GM18511 (cell line): ENCODE measurements at regions not wholly inside any gene's neighbourhood (a gene's known extent, or its start where the extent isn't known, plus 50 kb on each side); places are given as distances from the start of the nearest gene placed in this dataset.

ENCODE experiments used
- ATAC-seq: cut with Tn5 transposase; IDR thresholded peaks from one replicate; pipeline ENCODE4 v1.9.1; 2021; ENCODE audit warnings: mild to moderate bottlenecking, moderate library complexity; ENCODE audit not compliant: unreplicated experiment

- peak; percentile 63 for ATAC-seq
Measured at GRCh38 chr2:180385601-180386201, 378.6 kb upstream of the CWC22 start.

- no peak for ATAC-seq
Measured at GRCh38 chr2:180376066-180376465, 369.0 kb upstream of the CWC22 start.

GRCh38 chr2:180374502-180375281, 367.6 kb upstream of the CWC22 start:
- peak; percentile 49 for ATAC-seq

DNA sequence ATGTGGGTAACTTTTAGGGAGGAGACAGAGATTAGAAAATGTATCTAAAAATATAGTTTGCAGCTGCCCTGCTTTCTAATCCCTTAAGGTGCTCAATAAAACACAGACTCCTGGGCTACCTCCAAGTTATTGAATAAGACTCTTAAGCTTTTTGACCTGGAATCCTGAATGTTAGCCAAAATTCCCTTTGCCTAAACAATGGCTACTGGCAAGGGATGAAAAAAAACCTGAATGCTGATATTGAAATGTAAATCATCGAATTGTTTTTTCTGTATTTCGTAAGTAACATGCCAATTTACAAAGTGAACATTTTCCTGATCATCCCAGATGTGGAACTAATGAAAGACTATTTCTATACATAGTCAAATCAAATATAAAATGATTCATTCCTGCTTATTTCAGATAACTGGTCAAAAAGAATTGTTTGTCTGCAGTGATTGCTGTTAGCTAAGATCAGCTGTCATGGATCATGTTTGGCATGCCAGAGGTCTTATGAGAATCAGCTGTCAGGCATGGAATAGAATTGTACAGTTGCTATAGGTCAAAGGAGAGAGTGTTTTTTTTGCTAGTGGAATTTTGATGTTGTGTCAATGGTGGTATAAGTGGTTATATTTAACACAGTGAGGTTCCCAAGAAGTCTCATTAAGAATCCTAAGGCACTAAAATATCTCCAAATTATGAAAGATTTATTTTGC, 363.6 kb upstream of the CWC22 start:
- ATAC-seq = no peak

- ATAC-seq = no peak
Measured at GRCh38 chr2:180368881-180369280, 361.8 kb upstream of the CWC22 start.

GRCh38 chr2:180367815-180368214, 360.7 kb upstream of the CWC22 start:
- no peak for ATAC-seq

DNA sequence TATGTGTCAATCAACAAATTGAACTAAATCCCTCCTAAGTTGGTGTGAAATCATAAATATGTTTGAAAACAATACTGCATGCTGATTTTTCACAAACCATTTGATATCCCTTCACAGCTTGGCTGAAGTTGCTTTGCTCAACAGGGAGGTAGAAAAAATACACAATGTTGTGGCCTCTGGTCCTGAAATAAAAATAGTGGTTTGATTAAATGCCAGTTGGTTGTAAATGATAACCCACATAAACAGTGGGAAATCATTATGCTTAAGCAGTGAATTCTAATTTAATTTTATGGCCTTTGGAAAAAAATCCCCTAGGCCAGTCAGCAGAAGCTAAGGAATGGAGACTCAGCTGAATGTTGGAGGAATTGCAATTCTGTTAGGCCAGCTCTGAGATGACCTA, 359.4 kb upstream of the CWC22 start:
- ATAC-seq = no peak

- no peak for ATAC-seq
Measured at GRCh38 chr2:180364719-180365118, 357.6 kb upstream of the CWC22 start.

DNA sequence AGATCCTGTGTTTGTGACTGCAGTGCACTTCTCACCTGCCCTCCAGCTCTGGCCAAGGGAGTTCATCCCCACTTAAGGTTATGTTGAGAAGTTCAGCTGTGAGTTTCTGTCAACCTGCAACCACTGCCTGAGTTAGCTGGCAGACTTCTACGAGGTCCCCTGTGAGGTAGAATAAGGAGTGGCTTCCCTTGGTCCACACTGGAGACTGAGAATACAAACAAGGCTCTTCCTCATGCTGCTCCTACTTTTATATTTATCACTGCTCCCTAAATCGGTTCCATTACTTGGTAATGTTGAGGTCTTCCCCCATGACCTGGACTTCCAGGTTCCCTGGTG, 353.2 kb upstream of the CWC22 start:
- ATAC-seq = peak; percentile 54

DNA sequence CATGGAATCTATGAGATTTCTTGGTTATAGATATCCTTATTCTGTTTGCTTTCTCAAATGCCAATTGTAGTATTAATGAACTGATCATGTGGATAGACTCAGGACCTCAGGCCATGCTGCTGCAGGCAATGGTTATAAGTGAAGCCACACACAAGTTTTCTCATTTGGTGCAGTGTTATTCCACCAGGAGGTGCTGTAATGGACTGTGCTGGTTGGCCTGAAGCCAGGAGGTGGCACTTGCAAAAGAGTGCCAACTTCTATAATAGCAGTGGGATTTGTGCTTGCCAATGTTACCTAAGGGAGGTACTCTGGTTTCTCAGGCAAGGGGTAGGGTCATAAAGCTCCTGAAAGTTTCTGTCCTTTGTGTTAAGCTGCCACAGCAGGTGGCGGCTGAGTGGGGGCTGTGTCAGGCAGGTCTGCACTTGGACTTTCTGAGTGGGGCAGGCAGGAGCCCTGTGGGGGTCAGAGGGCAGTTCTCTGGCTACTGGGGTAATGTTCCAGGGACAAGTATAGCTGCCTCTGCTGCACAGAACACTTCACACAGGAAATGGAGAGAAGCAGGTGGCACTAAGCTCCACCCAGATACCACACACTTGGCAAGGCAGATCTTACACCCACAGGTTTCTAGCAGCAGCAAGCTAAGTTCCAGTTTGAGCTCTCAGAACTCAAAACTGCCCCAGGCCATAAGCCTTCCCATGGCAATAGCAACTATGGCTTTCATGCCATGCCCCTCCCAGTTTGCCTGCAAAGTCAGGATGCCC, 352.6 kb upstream of the CWC22 start:
- peak; percentile 98 for ATAC-seq

- no peak for ATAC-seq
Measured at GRCh38 chr2:180358458-180358857, 351.4 kb upstream of the CWC22 start.

- ATAC-seq = no peak
Measured at GRCh38 chr2:180356676-180357075, 349.6 kb upstream of the CWC22 start.

- no peak for ATAC-seq
Measured at GRCh38 chr2:180352620-180353019, 345.5 kb upstream of the CWC22 start.

DNA sequence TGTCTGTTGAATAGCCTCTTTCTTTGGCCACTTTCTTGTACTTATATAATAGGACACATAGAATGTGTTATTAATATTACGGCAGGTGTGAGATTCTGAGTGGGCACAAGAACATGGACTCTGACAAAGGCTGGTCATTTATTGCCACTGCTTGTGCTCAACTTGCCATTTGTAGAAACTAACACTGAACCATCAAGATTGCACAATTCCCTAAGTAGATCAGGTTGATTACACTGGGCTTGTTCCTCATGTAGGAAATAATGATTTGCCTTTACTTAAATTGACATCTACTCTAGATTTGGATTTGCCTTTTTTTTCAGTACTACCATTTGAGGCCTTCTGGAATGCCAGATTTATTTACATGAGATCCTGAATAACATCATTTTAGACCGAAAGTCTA, 342.7 kb upstream of the CWC22 start:
- no peak for ATAC-seq

DNA sequence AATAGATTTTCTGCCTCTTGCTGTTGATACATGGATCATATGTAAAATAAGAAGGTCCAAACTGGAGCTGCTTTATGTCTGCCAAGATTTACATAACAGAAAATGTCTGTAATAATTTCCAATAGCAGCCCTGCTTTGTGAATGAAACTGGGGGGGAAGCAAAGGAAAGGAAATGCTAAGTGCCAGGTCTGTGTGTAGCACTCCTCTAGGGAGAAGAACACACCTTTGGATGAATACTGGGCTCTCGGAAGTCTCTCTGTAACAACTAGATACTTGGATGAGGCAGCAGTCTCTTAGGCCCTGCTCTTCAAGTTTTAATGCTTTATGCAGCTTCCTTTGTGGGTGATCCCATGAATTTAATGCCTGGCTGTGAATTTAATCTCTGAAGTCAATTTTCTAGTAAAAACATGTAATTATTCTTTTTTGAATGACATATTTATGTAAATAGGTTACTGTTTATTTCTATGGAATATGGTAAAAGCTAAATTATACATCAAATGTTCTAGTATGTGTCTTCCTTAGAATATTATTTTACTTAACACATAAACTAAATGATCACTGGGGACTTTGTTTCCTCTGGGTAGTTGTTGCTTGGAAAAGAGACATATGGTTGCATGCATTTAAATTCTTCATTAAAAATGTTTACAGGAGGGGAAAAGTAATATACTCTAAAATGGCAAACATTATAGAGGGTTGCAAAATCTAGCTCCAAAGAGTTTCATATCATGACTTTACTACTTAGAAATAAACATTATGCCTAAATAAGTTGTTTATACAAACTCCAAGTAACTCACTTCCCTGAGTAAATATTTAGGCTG, 336.6 kb upstream of the CWC22 start:
- no peak for ATAC-seq

GRCh38 chr2:180337136-180337535, 330.0 kb upstream of the CWC22 start:
- no peak for ATAC-seq

DNA sequence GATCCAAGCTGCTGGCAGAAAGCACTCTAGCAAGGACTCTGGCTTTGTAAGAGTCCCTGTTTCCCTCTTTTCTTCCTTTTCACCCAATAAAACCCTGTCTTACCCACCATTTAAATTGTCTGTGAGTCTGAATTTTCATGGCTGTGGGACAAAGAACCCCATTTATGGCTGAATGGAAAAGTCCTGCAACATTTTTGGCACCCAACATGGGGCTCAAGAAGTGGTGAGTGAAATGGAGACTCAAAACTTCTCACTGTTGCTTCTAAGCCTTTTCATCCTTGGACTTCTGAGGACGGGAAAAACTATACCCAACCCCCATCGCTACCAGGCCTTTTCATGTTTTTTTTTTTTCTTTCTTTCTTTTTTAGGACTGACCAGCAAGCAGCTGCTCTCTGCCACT, 329.5 kb upstream of the CWC22 start:
- no peak for ATAC-seq

- peak; percentile 100 for ATAC-seq
Measured at GRCh38 chr2:180334514-180334913, 327.4 kb upstream of the CWC22 start.

- ATAC-seq = no peak
Measured at GRCh38 chr2:180328795-180329422, 321.8 kb upstream of the CWC22 start.

DNA sequence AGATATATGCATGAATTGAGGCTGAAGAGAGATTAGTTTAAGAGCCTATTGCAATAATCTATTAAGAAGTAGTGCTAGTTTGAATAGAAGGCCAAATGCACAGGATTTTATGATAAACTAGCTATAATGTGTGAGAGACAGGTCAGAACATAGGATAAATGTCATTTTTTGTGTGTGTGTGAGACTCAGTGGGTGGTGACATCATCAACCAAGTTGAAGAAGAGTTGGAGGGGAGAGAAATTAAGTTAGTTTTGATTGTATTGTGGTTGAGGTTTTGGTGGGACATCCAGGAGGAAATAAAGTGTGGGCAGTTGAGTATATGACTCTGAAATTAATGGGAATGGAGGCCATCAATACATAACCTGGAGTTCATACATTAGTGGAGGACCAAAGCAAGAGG, 320.1 kb upstream of the CWC22 start:
- ATAC-seq = no peak
